ENCODE measurements at regions not wholly inside any gene's neighbourhood (a gene's known extent, or its start where the extent isn't known, plus 50 kb on each side); places are given as distances from the start of the nearest gene placed in this dataset.

GRCh38 chr20:6238421-6238820 lies 115.6 kb upstream of the FERMT1 start:
- TF ChIP-seq CTCF (IDR thresholded peaks at IDR 0.05; ENCODE audit: insufficient read depth, low read length, poor library complexity, severe bottlenecking) (no peak), EZH2phosphoT487 (conservative IDR thresholded peaks at IDR 0.05; ENCODE audit: low read length) (no peak)

Measured in SU-DHL-6 (cell line).